Hindlimb muscle (tissue), 1 donor: ENCODE measurements at regions not wholly inside any gene's neighbourhood (a gene's known extent, or its start where the extent isn't known, plus 50 kb on each side); places are given as distances from the start of the nearest gene placed in this dataset.
"Not testable (repeated sequence)": the region's sequence is repeated elsewhere in the genome, so short reads cannot be mapped to it uniquely, and the experiment has no call there.

ENCODE experiments used
- DNase-seq: peaks from one replicate; pipeline ENCODE4 v3.0.0-alpha.2; 2013

GRCh38 chr14:28280530-28280929, 486.1 kb upstream of the FOXG1 start:
- no peak for DNase-seq

GRCh38 chr14:28280997-28281598, 485.5 kb upstream of the FOXG1 start:
- no peak for DNase-seq

GRCh38 chr14:28284546-28285300, 481.9 kb upstream of the FOXG1 start:
- no peak for DNase-seq

- no peak for DNase-seq
These were observed 471.6 kb upstream of the FOXG1 start for GRCh38 chr14:28294834-28295440.

GRCh38 chr14:28297559-28297958, 469.0 kb upstream of the FOXG1 start:
- DNase-seq = no peak

GRCh38 chr14:28298156-28298555, 468.4 kb upstream of the FOXG1 start:
- no peak for DNase-seq

- no peak for DNase-seq
These were observed 467.4 kb upstream of the FOXG1 start for GRCh38 chr14:28299227-28299626.

GRCh38 chr14:28300356-28300755, 466.2 kb upstream of the FOXG1 start:
- no peak for DNase-seq

- no peak for DNase-seq
These were observed 465.4 kb upstream of the FOXG1 start for GRCh38 chr14:28301179-28301578.

- no peak for DNase-seq
These were observed 463.3 kb upstream of the FOXG1 start for GRCh38 chr14:28303248-28303647.

- no peak for DNase-seq
These were observed 460.6 kb upstream of the FOXG1 start for GRCh38 chr14:28305938-28306337.

GRCh38 chr14:28307506-28307905, 459.1 kb upstream of the FOXG1 start:
- no peak for DNase-seq

GRCh38 chr14:28308734-28309133, 457.9 kb upstream of the FOXG1 start:
- no peak for DNase-seq

- not testable (repeated sequence) for DNase-seq
These were observed 448.5 kb upstream of the FOXG1 start for GRCh38 chr14:28317890-28318675.

GRCh38 chr14:28321475-28322244, 444.9 kb upstream of the FOXG1 start:
- DNase-seq = no peak

- no peak for DNase-seq
These were observed 443.2 kb upstream of the FOXG1 start for GRCh38 chr14:28323366-28323765.

GRCh38 chr14:28323951-28324741, 442.4 kb upstream of the FOXG1 start:
- no peak for DNase-seq

- no peak for DNase-seq
These were observed 425.8 kb upstream of the FOXG1 start for GRCh38 chr14:28340816-28341215.

- DNase-seq = no peak
These were observed 422.2 kb upstream of the FOXG1 start for GRCh38 chr14:28344381-28344780.

GRCh38 chr14:28348797-28349196, 417.8 kb upstream of the FOXG1 start:
- DNase-seq = no peak

- DNase-seq = no peak
These were observed 409.8 kb upstream of the FOXG1 start for GRCh38 chr14:28356819-28357218.

- DNase-seq = no peak
These were observed 405.1 kb upstream of the FOXG1 start for GRCh38 chr14:28361486-28361885.
